GM19468 (cell line): ENCODE measurements at regions not wholly inside any gene's neighbourhood (a gene's known extent, or its start where the extent isn't known, plus 50 kb on each side); places are given as distances from the start of the nearest gene placed in this dataset.
"Not testable (repeated sequence)": the region's sequence is repeated elsewhere in the genome, so short reads cannot be mapped to it uniquely, and the experiment has no call there.

ENCODE experiments used
- ATAC-seq: cut with Tn5 transposase; IDR thresholded peaks from one replicate; pipeline ENCODE4 v1.9.1; 2021; ENCODE audit warnings: mild to moderate bottlenecking, moderate library complexity, moderate number of reproducible peaks; ENCODE audit not compliant: unreplicated experiment; ENCODE audit errors: extremely low read depth

DNA sequence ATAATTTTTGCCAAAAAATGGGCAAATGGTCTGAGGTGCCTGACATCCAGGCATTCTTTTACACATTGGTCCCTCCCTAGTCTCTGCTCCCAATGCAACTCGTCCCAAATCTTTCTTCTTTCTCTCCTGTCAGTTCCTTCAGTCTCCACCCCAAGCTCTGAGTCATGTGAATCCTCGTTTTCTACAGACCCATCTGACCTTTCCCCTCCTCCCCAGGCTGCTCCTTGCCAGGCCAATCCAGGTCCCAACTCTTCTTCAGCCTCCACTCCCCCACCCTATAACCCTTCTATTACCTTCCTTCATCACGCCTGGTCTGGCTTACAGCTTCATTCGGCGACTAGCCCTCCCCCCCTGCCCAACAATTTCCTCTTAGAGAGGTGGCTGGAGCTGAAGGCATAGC, 55.3 kb downstream of the BBS10 start:
- not testable (repeated sequence) for ATAC-seq

DNA sequence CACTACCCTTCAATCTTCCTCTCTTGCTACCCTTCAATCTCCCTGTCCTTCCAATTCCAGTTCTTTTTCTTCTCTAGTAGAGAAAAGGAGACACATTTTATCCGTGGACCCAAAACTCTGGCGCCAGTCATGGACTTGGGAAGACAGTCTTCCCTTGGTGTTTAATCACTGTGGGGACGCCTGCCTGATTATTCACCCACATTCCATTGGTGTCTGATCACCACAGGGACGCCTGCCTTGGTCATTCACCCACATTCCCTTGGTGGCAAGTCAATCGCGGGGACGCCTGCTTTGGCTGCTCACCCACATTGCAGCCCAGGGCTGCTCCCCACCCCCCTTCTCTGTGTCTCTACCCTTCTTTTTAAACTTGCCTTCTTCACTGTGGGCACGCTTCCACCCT, 55.9 kb downstream of the BBS10 start:
- ATAC-seq: not testable (repeated sequence)

DNA sequence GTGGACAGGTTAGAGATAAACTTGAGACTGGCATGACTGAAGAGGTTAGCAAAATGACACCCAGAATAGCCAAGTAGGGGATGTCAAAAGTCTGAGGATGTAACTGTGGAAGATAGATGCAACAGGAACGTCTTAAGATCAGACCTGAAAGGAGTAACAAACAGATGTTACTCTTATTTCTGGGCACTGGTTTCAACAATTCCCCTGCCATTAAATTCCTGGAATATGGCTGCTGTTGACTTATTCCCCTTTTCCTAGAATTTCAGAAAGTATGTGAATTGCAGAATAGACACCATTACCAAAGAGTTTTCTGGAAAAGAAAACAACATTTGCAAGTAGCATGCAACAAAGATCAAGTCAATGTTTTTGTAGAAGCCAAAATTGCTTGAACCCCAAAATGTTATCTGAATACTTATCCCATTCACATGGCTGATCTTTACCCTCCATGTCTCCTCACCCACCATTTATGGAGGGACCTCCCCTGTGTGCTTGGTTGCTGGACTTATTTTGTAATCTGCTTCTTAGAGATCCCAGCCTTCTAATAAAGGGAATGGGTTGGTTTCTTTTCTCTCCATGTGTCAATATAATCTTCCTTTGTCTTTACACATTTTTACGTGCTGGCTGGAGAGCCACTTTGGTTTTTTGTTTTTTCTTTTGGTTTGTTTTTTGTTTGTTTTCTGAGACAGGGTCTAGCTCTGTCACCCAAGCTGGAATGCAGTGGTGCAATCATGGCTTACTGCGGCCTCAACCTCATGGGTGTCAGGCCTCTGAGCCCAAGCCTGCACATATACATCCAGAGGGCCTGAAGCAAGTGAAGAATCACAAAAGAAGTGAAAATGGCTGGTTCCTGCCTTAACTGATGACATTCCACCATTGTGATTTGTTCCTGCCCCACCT, 57.0 kb downstream of the BBS10 start:
- no peak for ATAC-seq

DNA sequence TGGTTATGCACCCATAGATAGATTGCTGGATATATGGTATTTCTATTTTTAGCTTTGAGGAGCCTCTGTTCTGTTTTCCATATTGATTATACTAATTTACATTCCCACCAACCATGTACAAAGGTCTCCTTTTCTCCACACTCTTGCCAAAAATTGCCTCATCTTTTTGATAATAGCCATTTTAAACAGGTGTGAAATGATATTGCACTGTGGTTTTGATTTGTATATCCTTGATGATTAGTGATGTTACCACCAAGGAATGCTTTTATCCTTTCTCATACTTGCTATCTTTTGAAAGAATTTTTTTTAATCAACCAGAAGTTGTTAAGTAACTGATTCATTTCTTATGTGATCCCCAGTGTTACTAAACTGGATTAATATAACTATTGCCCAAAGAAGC, 60.0 kb downstream of the BBS10 start:
- no peak for ATAC-seq

DNA sequence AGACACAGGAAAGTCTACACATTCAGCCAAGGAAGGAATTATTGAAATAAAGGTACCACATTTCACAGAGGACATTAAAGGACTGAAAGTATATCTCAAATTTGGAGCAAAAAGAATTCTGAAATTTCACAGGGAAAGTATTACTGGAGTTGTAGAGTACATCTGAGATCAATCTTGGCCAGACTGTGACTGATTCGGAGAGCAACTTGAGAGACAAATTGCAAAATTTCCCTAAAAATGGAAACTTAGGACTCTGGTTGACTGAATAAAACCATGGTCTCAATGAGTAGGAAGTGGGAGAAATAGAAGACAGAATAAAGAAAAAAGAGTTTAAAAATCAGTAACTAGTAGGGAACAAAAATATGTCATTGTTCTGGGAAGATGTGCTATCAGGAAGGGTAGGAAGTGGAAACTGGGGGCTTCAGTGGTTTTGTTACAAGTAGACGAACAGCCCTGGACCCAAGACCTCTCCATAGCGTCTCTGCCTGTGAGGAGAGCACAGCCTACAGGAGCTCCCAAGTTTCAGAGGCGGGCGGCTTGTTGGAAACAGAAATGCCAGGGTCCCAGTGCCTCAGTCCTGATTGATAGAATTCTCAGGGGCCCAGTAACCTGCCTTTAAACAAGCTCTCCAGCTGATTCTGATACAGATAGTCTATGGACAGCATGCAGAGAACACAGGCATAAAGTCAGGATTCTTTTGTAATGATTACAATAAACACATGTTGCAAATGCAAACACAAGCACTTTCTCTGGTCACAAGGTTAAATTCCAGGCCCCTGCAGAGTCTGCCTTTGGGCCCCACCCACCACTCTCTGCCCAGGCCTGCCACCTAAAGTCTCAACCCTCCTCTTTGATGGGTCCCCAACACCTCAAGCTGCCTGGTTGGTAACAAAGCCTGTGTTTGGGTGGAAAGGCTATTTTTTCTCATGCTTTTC, 63.1 kb downstream of the BBS10 start:
- no peak for ATAC-seq

DNA sequence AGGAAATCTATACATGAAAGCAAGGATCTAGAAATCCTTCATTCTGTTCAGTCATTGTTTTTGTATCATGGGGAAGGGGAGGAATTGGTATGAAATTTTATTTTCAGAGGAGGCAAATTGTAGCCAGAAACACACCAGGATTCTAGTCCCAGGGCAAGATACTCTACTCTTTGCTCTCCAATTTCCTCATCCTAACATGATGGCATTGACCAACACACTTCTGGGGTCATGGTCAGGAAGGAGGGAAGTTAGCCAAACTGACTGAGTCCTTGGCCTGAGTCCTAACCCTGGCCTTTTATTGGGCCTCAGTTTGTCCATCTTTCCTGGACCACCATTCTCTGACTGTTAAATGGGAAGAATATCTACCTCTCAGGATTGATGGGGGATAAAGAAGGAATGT, 65.5 kb downstream of the BBS10 start:
- ATAC-seq: no peak

DNA sequence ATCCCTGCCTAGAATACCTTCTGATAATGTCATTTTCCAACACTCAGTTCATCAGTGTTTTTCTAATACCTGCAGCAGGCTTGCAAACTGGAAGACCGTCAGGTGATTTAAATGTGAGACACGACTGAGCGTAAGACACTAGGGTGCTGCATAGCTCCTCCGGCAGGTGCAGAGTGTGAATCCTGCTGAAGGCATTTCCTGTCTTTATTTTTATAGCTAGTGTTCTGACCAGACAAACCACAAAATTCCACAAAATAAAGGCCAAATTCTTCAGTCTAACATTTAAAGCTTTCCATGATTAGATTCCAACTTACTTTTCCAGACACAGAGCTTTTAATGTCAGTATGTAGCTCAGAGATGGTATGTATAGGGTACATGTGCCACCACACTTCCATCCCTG, 70.7 kb downstream of the BBS10 start:
- ATAC-seq: no peak

DNA sequence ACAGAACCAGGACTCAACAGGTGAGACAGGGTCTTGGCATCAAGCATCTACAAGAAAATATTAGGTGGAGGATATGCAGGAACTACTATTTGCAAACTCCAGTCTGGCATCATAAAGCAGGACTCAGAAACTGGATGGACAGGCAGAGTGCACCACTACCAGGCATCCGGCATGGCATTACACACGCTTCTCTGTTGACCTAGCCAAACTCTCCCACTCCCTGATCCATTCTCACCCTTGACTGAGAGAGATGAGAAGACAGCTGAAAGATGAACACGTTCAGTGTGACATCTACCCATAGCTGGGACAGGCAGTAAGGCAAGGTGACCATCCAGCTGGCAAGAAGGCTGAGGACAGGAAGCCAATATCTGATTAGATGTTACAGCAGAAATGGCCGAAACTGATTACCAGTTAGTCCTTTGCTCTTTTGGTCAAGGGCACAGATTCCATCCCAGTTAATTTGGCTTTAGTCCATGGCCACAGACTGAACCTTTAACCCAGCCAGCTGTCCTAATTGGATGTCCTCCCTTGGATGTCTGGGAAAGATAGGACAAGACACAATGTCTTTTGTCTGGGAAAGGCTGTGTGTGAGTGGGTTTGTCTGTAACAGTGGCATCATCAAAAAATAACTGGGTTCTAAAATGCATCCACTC, 71.6 kb downstream of the BBS10 start:
- ATAC-seq: no peak

DNA sequence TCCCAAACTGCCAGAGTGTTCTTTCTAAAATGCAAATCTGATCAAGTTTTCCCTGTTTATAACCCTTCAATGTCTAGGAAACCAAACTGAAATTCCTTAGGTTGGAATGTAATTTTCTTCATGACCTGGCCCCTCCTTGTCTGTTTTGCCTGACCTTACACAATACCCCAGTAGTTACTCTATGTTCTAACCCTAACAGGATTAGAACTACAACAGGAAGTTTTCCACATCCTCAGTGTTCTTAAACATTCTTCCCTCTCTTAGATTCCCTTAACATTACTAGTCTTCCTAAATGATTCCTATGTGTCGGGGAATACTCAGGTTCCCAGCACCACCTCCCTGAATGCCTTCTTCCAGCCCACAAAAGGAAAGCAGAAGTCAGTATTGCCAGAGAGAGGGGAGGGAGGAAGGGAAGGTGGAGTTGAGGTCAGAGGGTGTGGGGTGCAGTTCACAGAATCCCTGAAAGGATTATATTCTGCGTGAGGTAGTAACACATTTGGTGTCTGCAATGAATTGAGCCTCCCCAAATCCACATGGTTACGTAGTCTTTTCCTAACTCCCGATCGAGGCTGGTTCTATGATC, 72.6 kb downstream of the BBS10 start:
- ATAC-seq: no peak

DNA sequence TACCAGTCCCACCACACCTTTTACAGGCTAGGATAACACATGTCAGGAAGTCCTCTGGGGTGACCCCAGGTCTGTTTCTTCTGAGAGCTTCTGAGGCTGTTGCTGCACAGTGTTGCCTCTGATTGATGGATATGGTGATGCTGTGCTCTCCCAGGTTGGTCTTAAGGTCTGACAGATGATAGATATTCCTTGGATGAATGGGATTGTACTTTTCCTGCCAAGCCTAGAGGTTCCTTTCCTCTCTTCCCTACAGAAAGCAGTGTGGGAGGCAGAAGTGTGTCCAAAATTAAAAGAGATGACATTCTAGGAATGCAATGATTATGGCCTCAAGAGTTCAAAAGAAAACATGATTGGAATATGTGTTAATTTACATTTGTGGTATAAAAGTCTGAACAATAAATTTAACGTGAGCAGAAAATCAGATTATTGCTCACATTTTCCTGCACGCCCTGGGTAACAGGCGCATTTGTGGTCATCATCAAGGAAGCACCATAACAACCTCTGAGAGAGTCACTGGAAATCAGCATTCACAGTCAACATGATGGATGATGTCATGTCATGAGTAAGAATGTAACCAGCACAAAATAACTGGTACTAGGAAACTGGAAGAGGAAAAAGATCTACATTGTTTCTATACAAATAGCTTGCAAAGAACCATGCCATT, 73.7 kb downstream of the BBS10 start:
- ATAC-seq: no peak

DNA sequence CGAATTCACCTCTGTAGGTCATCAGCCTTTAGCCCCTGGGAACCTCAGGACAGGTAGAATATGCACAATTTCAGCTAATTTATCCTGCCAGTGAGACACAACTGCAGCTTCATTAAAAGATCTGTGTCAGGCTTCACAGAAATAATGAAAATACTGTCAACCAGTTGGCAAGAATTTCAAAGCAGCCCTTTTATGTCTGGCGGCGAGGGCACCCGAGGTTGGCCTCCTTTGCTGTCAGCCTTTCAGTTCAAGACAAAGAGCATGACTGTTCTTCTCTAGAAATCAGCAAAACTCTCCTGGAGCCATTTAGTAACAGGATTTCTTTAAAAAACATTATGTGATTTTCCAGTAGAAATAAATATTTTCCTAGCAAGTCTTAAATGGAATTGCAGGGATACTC, 75.9 kb downstream of the BBS10 start:
- no peak for ATAC-seq

DNA sequence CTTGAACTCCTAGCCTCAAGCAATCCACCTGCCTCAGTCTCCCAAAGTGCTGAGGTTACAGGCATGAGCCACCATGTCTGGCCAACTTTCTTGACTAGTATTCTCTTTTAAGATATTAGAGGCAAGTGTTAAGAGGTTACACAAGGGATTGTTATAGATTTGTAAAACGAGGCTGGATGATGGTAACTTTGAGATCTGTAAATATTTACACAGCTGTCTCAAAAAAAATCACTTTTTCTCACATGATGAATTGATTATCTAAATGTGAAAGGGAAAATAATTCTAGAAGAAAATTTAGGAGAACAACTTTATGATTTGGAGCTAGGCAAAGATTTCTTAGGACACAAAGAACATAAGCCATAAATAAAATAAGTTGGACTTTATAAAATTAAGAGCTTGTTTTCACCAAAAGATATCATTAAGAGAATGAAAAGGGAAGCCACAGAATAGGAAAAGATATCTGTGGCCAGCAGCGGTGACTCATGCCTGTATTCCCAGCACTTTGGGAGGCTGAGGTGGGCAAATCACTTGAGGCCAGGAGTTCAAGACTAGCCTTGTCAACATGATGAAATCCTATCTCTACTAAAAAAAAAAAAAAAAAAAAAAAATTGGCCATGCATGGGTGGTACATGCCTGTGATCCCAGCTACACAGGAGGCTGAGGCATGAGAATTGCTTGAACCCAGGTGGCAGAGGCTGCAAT, 77.4 kb downstream of the BBS10 start:
- no peak for ATAC-seq

DNA sequence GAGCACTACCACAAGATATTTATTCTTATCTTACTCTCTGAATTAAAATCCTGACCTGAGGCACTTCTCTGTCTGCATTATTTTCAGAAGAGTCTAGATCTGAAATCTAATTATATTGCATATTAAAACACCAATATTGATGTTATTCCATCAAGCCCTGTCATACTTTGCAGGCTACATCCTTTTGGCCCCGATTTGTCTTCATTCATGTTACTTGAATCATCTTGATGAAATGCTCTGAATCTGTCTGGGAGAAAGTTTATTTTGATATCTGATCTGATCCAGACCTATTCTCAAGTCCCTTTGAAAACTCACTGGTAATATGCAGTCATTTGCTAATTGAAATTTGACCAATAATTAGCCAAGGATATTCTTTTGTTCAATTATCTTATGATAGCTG, 79.9 kb downstream of the BBS10 start:
- no peak for ATAC-seq

DNA sequence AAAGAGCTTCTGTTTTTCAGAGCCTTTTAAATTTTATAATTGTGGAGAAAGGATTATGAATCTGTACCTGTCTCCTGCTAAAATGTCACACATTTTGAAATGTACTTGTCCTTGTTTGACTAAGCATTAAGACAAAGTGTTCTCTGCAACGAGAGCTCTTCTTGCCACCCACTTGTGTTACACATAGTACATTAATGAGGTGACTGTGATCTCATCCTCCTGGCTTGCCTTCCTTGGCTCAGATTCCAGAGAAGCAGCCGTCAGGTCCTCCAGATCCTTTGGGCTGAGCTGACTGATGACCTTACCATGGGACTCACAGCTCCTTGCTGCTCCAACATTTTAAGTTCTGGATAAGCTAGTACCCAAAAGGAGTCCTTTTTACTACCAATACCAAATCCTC, 81.4 kb downstream of the BBS10 start:
- ATAC-seq: no peak

DNA sequence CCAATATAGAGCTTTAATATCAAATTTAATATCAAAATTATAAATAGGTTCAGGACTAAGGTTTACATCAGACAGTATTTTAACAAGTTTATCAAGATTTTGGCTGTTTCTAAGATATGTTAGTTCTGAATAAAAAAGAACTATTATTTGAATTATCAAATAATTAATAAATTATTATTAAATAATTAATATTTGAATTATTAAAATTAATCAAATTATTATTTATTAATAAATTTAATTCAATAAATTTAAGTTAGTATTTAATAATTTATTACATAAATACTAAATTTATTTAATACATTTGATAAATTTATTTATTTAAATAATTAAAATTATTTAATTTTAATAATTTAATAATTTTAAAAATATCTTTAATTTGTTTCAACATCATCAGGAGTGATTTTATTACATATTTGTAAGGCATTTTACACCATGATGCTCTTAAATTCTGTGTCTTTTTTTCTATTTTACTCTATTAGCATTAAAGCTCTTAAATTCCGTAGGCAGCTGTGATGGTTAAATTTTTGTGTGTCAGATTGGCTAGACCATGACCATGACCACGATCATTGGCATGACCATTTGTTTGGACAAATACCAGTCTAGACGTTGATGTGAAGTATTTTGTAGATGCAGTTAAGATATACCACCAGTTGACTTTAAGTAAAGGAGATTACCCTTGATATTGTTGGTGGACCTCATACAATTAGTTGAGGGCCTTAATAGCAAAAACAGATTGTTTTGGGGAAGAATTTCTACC, 82.6 kb downstream of the BBS10 start:
- no peak for ATAC-seq

DNA sequence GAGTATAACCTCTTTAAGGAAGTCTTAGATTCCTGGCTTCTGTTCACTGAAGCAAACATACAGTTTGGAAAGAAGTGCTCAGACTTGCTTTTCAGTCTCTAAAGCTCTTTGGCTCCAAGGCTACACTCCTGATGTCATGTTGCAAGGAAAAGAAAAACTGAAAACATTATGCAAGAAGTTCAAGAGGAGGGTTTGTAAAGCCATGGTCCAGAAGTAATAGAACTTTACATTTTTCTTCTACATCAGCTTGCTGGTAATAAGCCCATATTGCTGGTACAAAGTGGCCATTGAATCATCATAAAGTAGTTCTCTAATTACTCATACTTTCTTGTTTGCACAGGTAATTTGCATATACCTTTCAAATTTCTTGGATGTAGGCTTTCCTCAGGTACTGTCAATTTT, 83.6 kb downstream of the BBS10 start:
- no peak for ATAC-seq

DNA sequence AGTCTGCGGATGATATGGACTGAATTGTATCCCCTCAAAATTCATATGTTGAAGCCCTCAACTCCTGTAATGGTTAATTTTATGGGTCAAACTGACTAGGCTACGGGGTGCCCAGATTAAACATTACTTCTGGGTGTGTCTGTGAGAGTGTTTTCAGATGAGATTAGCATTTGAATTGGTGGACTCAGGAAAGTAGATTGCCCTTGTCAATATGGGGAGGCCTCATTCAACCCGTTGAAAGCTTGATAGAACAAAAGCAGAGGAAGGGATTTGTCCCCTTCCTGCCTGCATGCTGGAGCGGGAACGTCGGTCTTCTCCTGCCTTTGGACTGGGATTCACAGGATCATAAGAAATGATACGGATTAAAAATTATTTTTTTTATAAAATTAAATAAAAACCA, 84.5 kb downstream of the BBS10 start:
- ATAC-seq: no peak

DNA sequence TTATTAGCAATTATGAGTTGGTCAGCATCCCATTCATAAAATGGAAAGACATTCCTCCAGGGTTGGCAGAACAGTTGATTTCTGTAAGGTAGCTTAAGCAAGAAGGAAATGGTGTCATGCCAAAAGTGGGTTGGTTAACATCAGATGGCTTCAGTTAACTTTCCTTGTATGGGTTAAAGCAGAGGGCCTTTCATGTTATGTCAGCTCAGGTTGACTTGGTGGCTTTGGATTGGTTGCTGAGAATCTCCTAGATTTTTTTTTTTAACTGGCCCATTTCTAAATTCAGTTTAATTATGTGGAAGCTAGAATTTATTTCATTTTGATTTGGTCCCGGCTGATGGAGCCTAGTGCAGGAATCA, 87.8 kb downstream of the BBS10 start:
- no peak for ATAC-seq
